Neural cell (in vitro differentiated cells): ENCODE measurements at regions not wholly inside any gene's neighbourhood (a gene's known extent, or its start where the extent isn't known, plus 50 kb on each side); places are given as distances from the start of the nearest gene placed in this dataset.

Source experiments
- H2AFZ ChIP-seq: fragments of 200-600, 300-800 bp; sonication (generic), shearing (Covaris generic); 2 replicates; pipeline ENCODE4 v1.6.0; 2014; ENCODE audit warnings: low read depth, mild to moderate bottlenecking, antibody characterized with exemption, low read length, moderate library complexity
- H3F3A ChIP-seq: fragments of 200-600 bp; shearing (Covaris generic); 2 replicates; pipeline ENCODE4 v1.6.1; 2016; ENCODE audit warnings: mild to moderate bottlenecking, moderate library complexity, mixed read lengths, antibody characterized with exemption, low read length; ENCODE audit not compliant: insufficient read depth, poor library complexity, severe bottlenecking
- H3K27ac ChIP-seq: fragments of 200-600, 300-800 bp; sonication (generic), shearing (Covaris generic); 2 replicates; pipeline ENCODE4 v1.5.1; 2014; ENCODE audit warnings: mild to moderate bottlenecking, low read length, moderate library complexity
- H3K27me3 ChIP-seq: fragments of 300-800, 200-600 bp; sonication (generic), shearing (Covaris generic); 2 replicates; pipeline ENCODE4 v1.6.0; 2014; ENCODE audit warnings: mild to moderate bottlenecking, low read depth, low read length, moderate library complexity; ENCODE audit not compliant: insufficient read depth
- H3K36me3 ChIP-seq: fragments of 300-800, 200-600 bp; sonication (generic), shearing (Covaris generic); 2 replicates; pipeline ENCODE4 v1.5.1; 2014; ENCODE audit warnings: mild to moderate bottlenecking, antibody characterized with exemption, low read length, moderate library complexity; ENCODE audit not compliant: insufficient read depth
- H3K4me2 ChIP-seq: fragments of 300-800, 200-600 bp; sonication (generic), shearing (Covaris generic); 2 replicates; pipeline ENCODE4 v1.6.0; 2014; ENCODE audit warnings: mild to moderate bottlenecking, low read length
- H3K4me3 ChIP-seq: fragments of 300-800, 200-600 bp; sonication (generic), shearing (Covaris generic); 2 replicates; pipeline ENCODE4 v1.5.1; 2014; ENCODE audit warnings: mild to moderate bottlenecking, low read length, moderate library complexity
- H3K79me2 ChIP-seq: fragments of 200-600 bp; shearing (Covaris generic); replicated peaks from 2 replicates; pipeline ENCODE4 v1.6.0; 2014; ENCODE audit warnings: mild to moderate bottlenecking, low read length, moderate library complexity; ENCODE audit not compliant: insufficient read depth
- H3K9ac ChIP-seq: fragments of 300-800, 200-600 bp; sonication (generic), shearing (Covaris generic); 2 replicates; pipeline ENCODE4 v1.6.1; 2016; ENCODE audit warnings: mild to moderate bottlenecking, low read length, mixed read lengths
- H3K9me2 ChIP-seq: fragments of 200-600 bp; shearing (Covaris generic); 2 replicates; pipeline ENCODE4 v1.6.1; 2016; ENCODE audit warnings: mild to moderate bottlenecking, low read length, mixed read lengths; ENCODE audit not compliant: insufficient read depth
- H3K9me3 ChIP-seq: fragments of 200-600, 300-800 bp; sonication (generic), shearing (Covaris generic); 2 replicates; pipeline ENCODE4 v1.6.1; 2016; ENCODE audit warnings: mild to moderate bottlenecking, mixed run types, low read length, moderate library complexity, mixed read lengths
- H4K20me1 ChIP-seq: fragments of 200-600 bp; shearing (Covaris generic); 2 replicates; pipeline ENCODE4 v1.6.1; 2016; ENCODE audit warnings: mild to moderate bottlenecking, mixed run types; ENCODE audit not compliant: insufficient read depth
- CTCF ChIP-seq: fragments of 450-650 bp; IDR thresholded peaks from 2 replicates; pipeline ENCODE4 v1.5.1; 2014; ENCODE audit warnings: antibody characterized with exemption, mild to moderate bottlenecking, moderate library complexity; ENCODE audit not compliant: poor library complexity, severe bottlenecking
- EP300 ChIP-seq: fragments of 450-650 bp; conservative IDR thresholded peaks from 2 replicates; pipeline ENCODE4 v1.6.1; 2014; ENCODE audit warnings: antibody characterized with exemption, mild to moderate bottlenecking, moderate library complexity; ENCODE audit not compliant: poor library complexity, severe bottlenecking
- EZH2 ChIP-seq: fragments of 200-600, 300-800 bp; shearing (Covaris generic), sonication (generic); IDR thresholded peaks from 2 replicates; pipeline ENCODE4 v1.6.1; 2014; ENCODE audit warnings: antibody characterized with exemption, low read length, borderline replicate concordance, mild to moderate bottlenecking; ENCODE audit not compliant: insufficient read depth, poor library complexity, severe bottlenecking
- MXI1 ChIP-seq: fragments of 450-650 bp; conservative IDR thresholded peaks from 2 replicates; pipeline ENCODE4 v1.6.1; 2014; ENCODE audit warnings: antibody characterized with exemption, mild to moderate bottlenecking; ENCODE audit not compliant: poor library complexity, severe bottlenecking
- POLR2AphosphoS5 ChIP-seq: IDR thresholded peaks from 2 replicates; pipeline ENCODE4 v1.6.1; 2012
- RAD21 ChIP-seq: fragments of 450-650 bp; conservative IDR thresholded peaks from 2 replicates; pipeline ENCODE4 v1.6.1; 2014; ENCODE audit warnings: antibody characterized with exemption, mild to moderate bottlenecking, moderate library complexity
- SMC3 ChIP-seq: fragments of 450-650 bp; conservative IDR thresholded peaks from 2 replicates; pipeline ENCODE4 v1.6.1; 2014; ENCODE audit warnings: antibody characterized with exemption, mild to moderate bottlenecking, moderate library complexity; ENCODE audit not compliant: poor library complexity
- TAF1 ChIP-seq: IDR thresholded peaks from 2 replicates; pipeline ENCODE4 v1.6.1; 2012; ENCODE audit warnings: low read depth
- TF ChIP-seq, protein P1 (sequence below): IDR thresholded peaks from 2 replicates; pipeline ENCODE4 v1.6.1; 2012; ENCODE audit warnings: borderline replicate concordance

DNA sequence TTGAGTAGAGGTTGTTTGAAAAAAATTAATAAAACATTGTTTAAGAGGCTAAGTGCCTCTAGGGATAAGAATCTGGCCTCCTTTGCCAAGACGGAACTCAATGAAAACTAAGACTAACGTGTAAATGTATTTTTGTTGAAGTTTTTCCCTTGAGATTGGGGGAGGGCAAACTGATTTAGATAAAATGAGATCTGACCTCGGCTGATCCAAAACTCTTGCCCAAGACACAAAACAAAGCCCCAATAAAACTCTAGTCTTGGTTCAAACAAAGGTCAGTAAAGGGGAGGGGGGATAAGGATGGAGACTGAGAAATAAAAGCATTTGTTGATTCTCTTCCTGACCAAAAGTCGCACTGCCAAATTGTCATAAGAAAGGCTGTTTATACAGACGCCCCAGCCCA is 134.8 kb upstream of the DPT start:
- Histone ChIP-seq H3F3A (no peaks in the 10 kb centered on the region), H3K9me3 (no peaks in the 10 kb centered on the region), H3K79me2 (no peaks in the 10 kb centered on the region), H3K4me3 (no peak overlapping the region), H4K20me1 (no peaks in the 10 kb centered on the region), H2AFZ (no peak overlapping the region), H3K27ac (no peak overlapping the region), H3K4me2 (no peak overlapping the region), H3K36me3 (no peaks in the 10 kb centered on the region), H3K9ac (no peak overlapping the region), H3K9me2 (no peaks in the 10 kb centered on the region), H3K27me3 (no peaks in the 10 kb centered on the region)
- TF ChIP-seq EZH2 (no peak), POLR2AphosphoS5 (no peak), TAF1 (no peak), CTCF (no peak), EP300 (no peak), SMC3 (no peak), RAD21 (no peak), MXI1 (no peak)
- TF ChIP-seq, protein P1, sequence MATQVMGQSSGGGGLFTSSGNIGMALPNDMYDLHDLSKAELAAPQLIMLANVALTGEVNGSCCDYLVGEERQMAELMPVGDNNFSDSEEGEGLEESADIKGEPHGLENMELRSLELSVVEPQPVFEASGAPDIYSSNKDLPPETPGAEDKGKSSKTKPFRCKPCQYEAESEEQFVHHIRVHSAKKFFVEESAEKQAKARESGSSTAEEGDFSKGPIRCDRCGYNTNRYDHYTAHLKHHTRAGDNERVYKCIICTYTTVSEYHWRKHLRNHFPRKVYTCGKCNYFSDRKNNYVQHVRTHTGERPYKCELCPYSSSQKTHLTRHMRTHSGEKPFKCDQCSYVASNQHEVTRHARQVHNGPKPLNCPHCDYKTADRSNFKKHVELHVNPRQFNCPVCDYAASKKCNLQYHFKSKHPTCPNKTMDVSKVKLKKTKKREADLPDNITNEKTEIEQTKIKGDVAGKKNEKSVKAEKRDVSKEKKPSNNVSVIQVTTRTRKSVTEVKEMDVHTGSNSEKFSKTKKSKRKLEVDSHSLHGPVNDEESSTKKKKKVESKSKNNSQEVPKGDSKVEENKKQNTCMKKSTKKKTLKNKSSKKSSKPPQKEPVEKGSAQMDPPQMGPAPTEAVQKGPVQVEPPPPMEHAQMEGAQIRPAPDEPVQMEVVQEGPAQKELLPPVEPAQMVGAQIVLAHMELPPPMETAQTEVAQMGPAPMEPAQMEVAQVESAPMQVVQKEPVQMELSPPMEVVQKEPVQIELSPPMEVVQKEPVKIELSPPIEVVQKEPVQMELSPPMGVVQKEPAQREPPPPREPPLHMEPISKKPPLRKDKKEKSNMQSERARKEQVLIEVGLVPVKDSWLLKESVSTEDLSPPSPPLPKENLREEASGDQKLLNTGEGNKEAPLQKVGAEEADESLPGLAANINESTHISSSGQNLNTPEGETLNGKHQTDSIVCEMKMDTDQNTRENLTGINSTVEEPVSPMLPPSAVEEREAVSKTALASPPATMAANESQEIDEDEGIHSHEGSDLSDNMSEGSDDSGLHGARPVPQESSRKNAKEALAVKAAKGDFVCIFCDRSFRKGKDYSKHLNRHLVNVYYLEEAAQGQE = no peak

DNA sequence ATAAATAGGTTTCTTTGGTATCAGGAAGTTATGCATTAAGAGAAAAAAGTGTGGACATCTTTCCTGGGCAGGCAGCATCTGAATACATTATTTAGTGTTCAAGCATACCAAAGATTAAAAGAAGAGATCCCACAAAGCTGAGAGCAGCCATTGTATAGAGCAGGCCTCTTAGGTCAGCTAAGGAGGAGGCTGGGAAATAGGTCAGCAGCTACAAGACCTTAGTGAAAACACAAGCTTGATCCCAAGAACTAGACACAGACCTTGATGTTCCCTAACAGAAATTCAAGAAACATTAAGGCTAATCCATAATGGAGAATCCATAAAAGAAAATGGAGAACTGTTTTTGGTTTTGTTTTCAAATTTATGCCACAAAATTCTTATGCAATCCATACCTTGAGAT is 135.3 kb upstream of the DPT start:
- no peaks in the 10 kb centered on the region for H3F3A ChIP-seq
- H3K9me3 ChIP-seq = no peaks in the 10 kb centered on the region
- H3K9ac ChIP-seq = no peak overlapping the region
- H3K4me2 ChIP-seq = no peak overlapping the region
- H3K27me3 ChIP-seq = no peaks in the 10 kb centered on the region
- H2AFZ ChIP-seq = no peak overlapping the region
- H3K79me2 ChIP-seq = no peaks in the 10 kb centered on the region
- no peak overlapping the region for H3K4me3 ChIP-seq
- no peaks in the 10 kb centered on the region for H4K20me1 ChIP-seq
- H3K36me3 ChIP-seq = no peaks in the 10 kb centered on the region
- no peaks in the 10 kb centered on the region for H3K9me2 ChIP-seq
- TF ChIP-seq TAF1 = no peak
- TF ChIP-seq EP300 = no peak
- no peak for TF ChIP-seq POLR2AphosphoS5
- TF ChIP-seq MXI1 = no peak
- TF ChIP-seq RAD21 = no peak
- TF ChIP-seq, protein P1 = no peak
- no peak for TF ChIP-seq EZH2
- TF ChIP-seq SMC3 = no peak
- TF ChIP-seq CTCF = no peak
- H3K27ac ChIP-seq = no peak overlapping the region
